OCI-LY1 (cell line): ENCODE measurements at regions not wholly inside any gene's neighbourhood (a gene's known extent, or its start where the extent isn't known, plus 50 kb on each side); places are given as distances from the start of the nearest gene placed in this dataset.

Source experiments
- H2AFZ ChIP-seq: fragments of 200-600 bp; sonication (generic), shearing (Covaris generic); 2 replicates; pipeline ENCODE4 v1.6.0; 2014; ENCODE audit warnings: antibody characterized with exemption, mild to moderate bottlenecking, low read length
- H3F3A ChIP-seq: fragments of 200-600 bp; sonication (generic), shearing (Covaris generic); 2 replicates; pipeline ENCODE4 v1.6.0; 2014; ENCODE audit warnings: mild to moderate bottlenecking, antibody characterized with exemption, low read length, moderate library complexity; ENCODE audit not compliant: insufficient read depth
- H3K27ac ChIP-seq: fragments of 200-600 bp; sonication (generic); 2 replicates; pipeline ENCODE4 v1.5.1; 2014; ENCODE audit warnings: low read length, mixed run types, mild to moderate bottlenecking, low read depth; ENCODE audit not compliant: poor library complexity, severe bottlenecking
- H3K27me3 ChIP-seq: fragments of 200-600 bp; sonication (generic); 2 replicates; pipeline ENCODE4 v1.6.0; 2014; ENCODE audit warnings: antibody characterized with exemption, mild to moderate bottlenecking, low read length, moderate library complexity; ENCODE audit not compliant: insufficient read depth
- H3K36me3 ChIP-seq: fragments of 200-600 bp; sonication (generic); 2 replicates; pipeline ENCODE4 v1.6.1; 2014; ENCODE audit warnings: mild to moderate bottlenecking, antibody characterized with exemption, low read length, moderate library complexity, mixed read lengths; ENCODE audit not compliant: insufficient read depth
- H3K4me1 ChIP-seq: fragments of 200-600 bp; sonication (generic); 2 replicates; pipeline ENCODE4 v1.5.1; 2014; ENCODE audit warnings: mild to moderate bottlenecking, low read length, moderate library complexity; ENCODE audit not compliant: insufficient read depth, severe bottlenecking
- H3K4me2 ChIP-seq: fragments of 200-600 bp; sonication (generic), shearing (Covaris generic); 2 replicates; pipeline ENCODE4 v1.6.1; 2014; ENCODE audit warnings: low read length
- H3K4me3 ChIP-seq: fragments of 200-600 bp; sonication (generic); 2 replicates; pipeline ENCODE4 v1.5.1; 2014; ENCODE audit warnings: low read length, low read depth, mild to moderate bottlenecking, mixed read lengths; ENCODE audit not compliant: poor library complexity, severe bottlenecking
- H3K79me2 ChIP-seq: fragments of 200-600 bp; shearing (Covaris generic); 2 replicates; pipeline ENCODE4 v1.6.1; 2016; ENCODE audit warnings: mixed run types, low read length, mixed read lengths; ENCODE audit not compliant: insufficient read depth
- H3K9ac ChIP-seq: fragments of 200-600 bp; sonication (generic), shearing (Covaris generic); 2 replicates; pipeline ENCODE4 v1.6.1; 2014; ENCODE audit warnings: mild to moderate bottlenecking, low read length, mixed read lengths
- H3K9me2 ChIP-seq: fragments of 200-600 bp; sonication (generic), shearing (Covaris generic); 2 replicates; pipeline ENCODE4 v1.6.1; 2014; ENCODE audit warnings: low read depth, mild to moderate bottlenecking, low read length, mixed read lengths
- H3K9me3 ChIP-seq: fragments of 200-600 bp; shearing (Covaris generic); 2 replicates; pipeline ENCODE4 v1.6.1; 2014; ENCODE audit warnings: low read length, mixed read lengths
- H4K20me1 ChIP-seq: fragments of 200-600 bp; sonication (generic), shearing (Covaris generic); 2 replicates; pipeline ENCODE4 v1.6.0; 2016; ENCODE audit warnings: mild to moderate bottlenecking, low read length; ENCODE audit not compliant: insufficient read depth
- CTCF ChIP-seq: fragments of 200-600 bp; sonication (generic), shearing (Covaris generic); IDR thresholded peaks from 2 replicates; pipeline ENCODE4 v1.5.1; 2017; ENCODE audit warnings: mild to moderate bottlenecking, antibody characterized with exemption, low read length, moderate library complexity, mixed read lengths
- EZH2 ChIP-seq: fragments of 200-600 bp; sonication (generic), shearing (Covaris generic); IDR thresholded peaks from 2 replicates; pipeline ENCODE4 v1.8.0; 2017; ENCODE audit warnings: borderline replicate concordance, mixed run types, mild to moderate bottlenecking, antibody characterized with exemption, low read length, moderate library complexity, mixed read lengths

- Histone ChIP-seq H2AFZ (no peak overlapping the region), H3K27me3 (no peaks in the 10 kb centered on the region), H3K9ac (no peak overlapping the region), H3K9me2 (no peaks in the 10 kb centered on the region), H3K36me3 (no peaks in the 10 kb centered on the region), H3K4me1 (no peaks in the 10 kb centered on the region), H3K9me3 (no peaks in the 10 kb centered on the region), H4K20me1 (no peaks in the 10 kb centered on the region), H3F3A (no peaks in the 10 kb centered on the region), H3K79me2 (no peaks in the 10 kb centered on the region), H3K4me3 (no peak overlapping the region), H3K4me2 (no peak overlapping the region), H3K27ac (no peak overlapping the region)
- TF ChIP-seq EZH2 (no peak), CTCF (no peak)
These were observed 149.7 kb upstream of the SV2C start for GRCh38 chr5:75933489-75933888.

GRCh38 chr5:75931175-75931574, 152.0 kb upstream of the SV2C start:
- Histone ChIP-seq H3K4me2 (no peak overlapping the region), H3F3A (no peaks in the 10 kb centered on the region), H3K27me3 (no peaks in the 10 kb centered on the region), H3K36me3 (no peaks in the 10 kb centered on the region), H3K9me2 (no peaks in the 10 kb centered on the region), H2AFZ (no peak overlapping the region), H3K27ac (no peak overlapping the region), H3K4me3 (no peak overlapping the region), H3K79me2 (no peaks in the 10 kb centered on the region), H3K9ac (no peak overlapping the region), H3K9me3 (no peaks in the 10 kb centered on the region), H3K4me1 (no peaks in the 10 kb centered on the region), H4K20me1 (no peaks in the 10 kb centered on the region)
- no peak for TF ChIP-seq EZH2
- TF ChIP-seq CTCF, result no peak

GRCh38 chr5:75928992-75929391, 154.2 kb upstream of the SV2C start:
- Histone ChIP-seq H3K9me3 (no peaks in the 10 kb centered on the region), H3K36me3 (no peaks in the 10 kb centered on the region), H3K27ac (no peak overlapping the region), H3F3A (no peaks in the 10 kb centered on the region), H3K4me3 (no peak overlapping the region), H3K27me3 (no peaks in the 10 kb centered on the region), H3K9me2 (no peaks in the 10 kb centered on the region), H3K4me2 (no peak overlapping the region), H3K9ac (no peak overlapping the region), H2AFZ (no peak overlapping the region), H3K79me2 (no peaks in the 10 kb centered on the region), H3K4me1 (no peaks in the 10 kb centered on the region), H4K20me1 (no peaks in the 10 kb centered on the region)
- TF ChIP-seq CTCF (no peak), EZH2 (no peak)
